ENCODE measurements at regions not wholly inside any gene's neighbourhood (a gene's known extent, or its start where the extent isn't known, plus 50 kb on each side); places are given as distances from the start of the nearest gene placed in this dataset.

GRCh38 chr9:85260275-85260845 is 481.4 kb downstream of the AGTPBP1 start:
- DNase-seq (ENCODE audit: low read depth in 2 of 2): no peak

GRCh38 chr9:85258823-85259370 is 482.9 kb downstream of the AGTPBP1 start:
- peak in 1 of 2 experiments; percentile 1 for DNase-seq (ENCODE audit: low read depth in 2 of 2)

GRCh38 chr9:85258236-85258635 is 483.5 kb downstream of the AGTPBP1 start:
- DNase-seq (ENCODE audit: low read depth in 2 of 2): no peak

GRCh38 chr9:85249313-85249621 is 492.5 kb downstream of the AGTPBP1 start:
- no peak for DNase-seq (ENCODE audit: low read depth in 2 of 2)

- DNase-seq (ENCODE audit: low read depth in 2 of 2): no peak
Measured at GRCh38 chr9:85248514-85249312, 493.0 kb downstream of the AGTPBP1 start.

- DNase-seq (ENCODE audit: low read depth in 2 of 2): no peak
Measured at GRCh38 chr9:85246541-85246940, 495.2 kb downstream of the AGTPBP1 start.

- DNase-seq (ENCODE audit: low read depth in 2 of 2): no peak
Measured at GRCh38 chr9:85244856-85245255, 496.9 kb downstream of the AGTPBP1 start.

- no peak for DNase-seq (ENCODE audit: low read depth in 2 of 2)
Measured at GRCh38 chr9:85243977-85244376, 497.8 kb downstream of the AGTPBP1 start.

- DNase-seq (ENCODE audit: low read depth in 2 of 2): no peak
Measured at GRCh38 chr9:85237478-85237877, 504.3 kb downstream of the AGTPBP1 start.

GRCh38 chr9:85230081-85230480 is 511.7 kb downstream of the AGTPBP1 start:
- no peak for DNase-seq (ENCODE audit: low read depth in 2 of 2)

GRCh38 chr9:85228111-85228855 is 513.5 kb downstream of the AGTPBP1 start:
- DNase-seq (ENCODE audit: low read depth in 2 of 2): no peak

GRCh38 chr9:85225180-85225579 is 516.6 kb downstream of the AGTPBP1 start:
- DNase-seq (ENCODE audit: low read depth in 2 of 2): no peak

GRCh38 chr9:85224729-85225128 is 517.0 kb downstream of the AGTPBP1 start:
- DNase-seq (ENCODE audit: low read depth in 2 of 2): no peak

GRCh38 chr9:85224301-85224700 is 517.5 kb downstream of the AGTPBP1 start:
- DNase-seq (ENCODE audit: low read depth in 2 of 2): no peak

GRCh38 chr9:85223506-85224125 is 518.1 kb downstream of the AGTPBP1 start:
- no peak for DNase-seq (ENCODE audit: low read depth in 2 of 2)

- DNase-seq (ENCODE audit: low read depth in 2 of 2): no peak
Measured at GRCh38 chr9:85216601-85217000, 525.2 kb downstream of the AGTPBP1 start.

GRCh38 chr9:85215961-85216360 is 525.8 kb downstream of the AGTPBP1 start:
- DNase-seq (ENCODE audit: low read depth in 2 of 2): no peak

GRCh38 chr9:85215416-85215815 is 526.3 kb downstream of the AGTPBP1 start:
- DNase-seq (ENCODE audit: low read depth in 2 of 2): no peak

GRCh38 chr9:85213650-85214607 is 527.8 kb downstream of the AGTPBP1 start:
- no peak for DNase-seq (ENCODE audit: low read depth in 2 of 2)

- peak in 1 of 2 experiments; percentile 20 for DNase-seq (ENCODE audit: low read depth in 2 of 2)
Measured at GRCh38 chr9:85212887-85213286, 528.9 kb downstream of the AGTPBP1 start.

- DNase-seq (ENCODE audit: low read depth in 2 of 2): no peak
Measured at GRCh38 chr9:85212209-85212608, 529.5 kb downstream of the AGTPBP1 start.

Data from stimulated activated CD4-positive, alpha-beta T cell treated with anti-CD3 and anti-CD28 coated beads, Interleukin-12 subunit alpha, Interleukin-12 subunit beta, amount 100 ng/mL, for 24 hours (primary cell).